HG03159 (cell line): ENCODE measurements at regions not wholly inside any gene's neighbourhood (a gene's known extent, or its start where the extent isn't known, plus 50 kb on each side); places are given as distances from the start of the nearest gene placed in this dataset.

Experiments used
- ATAC-seq: cut with Tn5 transposase; IDR thresholded peaks from one replicate; pipeline ENCODE4 v1.9.1; 2021; ENCODE audit warnings: mild to moderate bottlenecking, moderate library complexity; ENCODE audit not compliant: unreplicated experiment

- no peak for ATAC-seq
These were observed 249.5 kb upstream of the TANK start for GRCh38 chr2:160910681-160911080.

DNA sequence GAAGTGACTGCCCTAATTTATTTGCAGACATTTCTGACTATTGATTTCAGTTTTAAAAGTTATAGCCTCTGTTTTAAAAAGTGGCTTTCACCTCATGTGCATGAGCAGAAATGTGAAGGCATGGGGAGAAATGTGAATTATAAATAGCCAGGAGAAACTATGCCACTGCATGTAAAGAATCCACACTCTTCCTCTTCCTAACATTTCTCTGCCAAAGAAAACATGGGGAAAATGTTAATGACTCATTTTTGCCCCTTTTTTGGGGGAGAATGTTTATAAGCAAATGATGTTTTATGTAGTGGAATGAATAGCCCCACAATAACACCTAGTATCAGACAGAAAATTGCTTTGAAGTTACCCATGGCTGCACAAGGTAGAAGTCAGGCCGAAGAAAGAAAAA, 249.0 kb upstream of the TANK start:
- ATAC-seq = no peak

DNA sequence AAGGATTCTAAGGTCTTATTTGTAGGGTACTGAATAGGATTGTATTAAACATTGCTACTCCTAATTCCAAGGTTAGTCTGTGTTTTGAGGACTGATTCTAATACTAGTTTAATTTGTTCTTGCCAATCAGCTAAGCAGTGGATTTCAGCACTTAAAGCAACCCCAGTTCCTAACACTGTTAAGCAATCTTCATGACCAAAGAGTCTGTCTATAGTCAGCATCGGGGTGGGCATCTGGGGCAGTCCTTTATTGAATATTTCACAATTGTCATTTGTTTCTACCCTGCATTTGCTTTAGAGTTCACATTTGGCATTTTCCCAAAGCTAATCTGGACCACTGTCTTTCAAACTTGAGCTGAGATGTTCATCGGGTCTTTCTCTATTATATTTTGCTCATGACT, 248.0 kb upstream of the TANK start:
- ATAC-seq = no peak

DNA sequence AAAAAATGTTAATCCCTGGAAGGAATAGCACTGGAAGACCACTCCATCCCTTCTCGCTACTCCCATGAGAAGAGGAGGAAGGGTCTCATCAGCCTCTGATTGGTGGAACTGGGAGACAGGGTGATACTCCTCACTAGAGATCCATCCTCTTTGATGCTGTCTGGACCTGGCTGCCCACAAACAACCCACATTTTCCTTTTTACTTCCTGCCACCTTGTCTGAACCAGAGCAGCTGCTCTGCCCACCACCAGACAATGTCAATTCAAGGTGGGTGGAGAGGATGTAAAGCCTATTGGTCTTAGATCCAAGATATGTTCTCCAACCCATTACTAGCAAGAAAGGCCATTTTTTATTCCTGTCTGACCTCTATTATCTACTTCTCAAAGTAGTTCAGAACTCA, 246.9 kb upstream of the TANK start:
- no peak for ATAC-seq

DNA sequence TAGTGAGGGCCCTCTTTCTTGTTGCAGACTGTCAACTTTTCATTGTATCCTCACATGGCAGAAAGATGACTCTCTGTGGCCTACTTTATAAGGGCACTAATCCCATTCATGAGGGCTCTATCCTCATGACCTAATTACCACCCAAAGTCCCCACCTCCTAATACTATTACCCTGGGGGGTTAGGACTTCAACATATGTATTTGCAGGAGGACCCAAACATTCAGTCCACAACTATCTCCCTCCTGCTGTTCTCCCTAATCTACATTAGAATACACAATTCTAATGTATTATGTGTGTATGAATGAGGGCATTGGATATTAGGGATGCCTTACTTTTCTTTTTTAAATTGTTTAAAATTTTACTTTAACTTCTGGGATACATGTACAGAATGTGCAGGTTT, 246.0 kb upstream of the TANK start:
- no peak for ATAC-seq

DNA sequence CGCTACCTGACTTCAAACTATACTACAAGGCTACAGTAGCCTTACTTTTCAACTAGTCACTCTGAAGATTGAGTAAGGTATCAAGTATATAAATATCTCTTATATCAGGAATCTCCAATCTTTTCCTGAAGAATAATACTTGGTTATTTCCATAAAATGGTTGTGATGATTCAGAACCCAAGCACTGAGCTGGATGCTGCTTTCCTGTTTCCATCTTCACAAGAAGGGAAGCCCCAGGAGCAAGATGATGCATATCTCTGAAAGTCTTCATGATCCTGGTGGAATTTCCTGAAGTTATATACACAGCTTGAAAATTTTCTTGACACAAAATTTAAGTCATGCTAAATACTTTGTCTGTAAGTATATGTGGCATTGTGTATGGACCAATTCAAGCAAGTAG, 243.9 kb upstream of the TANK start:
- ATAC-seq = no peak

DNA sequence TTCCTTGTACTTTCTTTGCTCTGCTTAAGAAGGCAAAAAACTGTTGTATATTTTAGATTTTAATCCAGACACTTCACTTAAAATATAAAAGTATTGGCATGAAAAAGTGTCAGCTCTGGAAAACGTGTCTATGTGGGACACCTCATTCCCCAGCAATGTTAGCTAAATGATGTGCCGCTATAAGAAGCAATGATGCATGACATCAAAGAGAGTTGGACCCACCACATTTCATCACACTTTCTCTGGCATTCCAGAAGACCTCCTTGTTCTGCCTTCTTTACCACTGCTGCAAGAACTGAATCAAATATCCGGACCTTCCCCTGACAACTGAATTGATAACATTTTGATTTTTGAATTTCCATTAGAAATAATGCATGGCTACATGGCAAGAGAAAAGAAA, 242.4 kb upstream of the TANK start:
- no peak for ATAC-seq

- ATAC-seq = no peak
These were observed 242.0 kb upstream of the TANK start for GRCh38 chr2:160918258-160918657.

DNA sequence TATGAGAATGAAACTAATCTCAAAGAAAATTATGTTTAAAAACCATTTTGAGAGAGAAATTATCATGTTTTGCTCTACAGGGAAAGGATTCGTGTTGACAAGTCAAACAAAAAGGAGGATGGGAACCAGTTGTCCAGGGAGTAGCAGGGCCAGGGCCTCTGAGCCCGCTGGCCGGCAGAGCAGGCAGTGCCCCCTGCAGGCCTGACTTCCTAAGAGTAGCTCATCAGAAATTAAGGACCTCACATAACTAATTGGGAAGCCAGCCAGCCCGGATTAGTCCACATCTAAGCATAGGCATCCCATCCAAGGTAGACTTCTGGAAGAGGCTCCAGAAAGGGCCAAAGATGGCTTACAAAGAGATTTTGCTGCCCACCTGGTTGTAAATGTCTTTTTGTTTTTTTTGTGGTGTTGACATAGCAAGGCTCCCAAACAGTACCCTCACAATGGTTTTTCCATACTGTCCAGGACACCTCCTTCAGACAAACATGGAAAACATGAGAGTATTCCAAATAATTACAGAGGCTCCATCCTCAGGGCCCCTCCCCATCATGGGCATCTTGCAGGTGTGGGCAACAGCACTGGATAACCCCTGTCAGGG, 241.2 kb upstream of the TANK start:
- ATAC-seq = peak; percentile 54

DNA sequence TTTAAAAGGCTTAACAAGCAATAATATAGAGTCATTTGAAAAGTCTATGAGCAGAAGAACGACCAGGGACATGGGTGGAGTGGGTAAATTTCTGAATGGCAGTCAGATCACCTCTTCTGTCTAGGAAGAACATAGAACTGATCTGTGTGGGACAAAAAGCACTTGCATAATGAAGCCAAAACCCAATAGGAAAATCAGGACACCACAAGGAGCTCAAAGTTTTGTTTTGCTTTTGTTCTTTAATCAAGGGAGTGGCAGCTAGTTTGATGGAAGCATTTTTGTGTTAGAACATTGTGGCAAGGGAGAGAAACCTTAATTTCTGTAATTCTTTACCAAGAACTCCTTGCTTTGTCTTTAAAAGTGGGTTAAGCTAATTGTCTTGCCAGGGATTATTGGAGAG, 240.2 kb upstream of the TANK start:
- no peak for ATAC-seq

DNA sequence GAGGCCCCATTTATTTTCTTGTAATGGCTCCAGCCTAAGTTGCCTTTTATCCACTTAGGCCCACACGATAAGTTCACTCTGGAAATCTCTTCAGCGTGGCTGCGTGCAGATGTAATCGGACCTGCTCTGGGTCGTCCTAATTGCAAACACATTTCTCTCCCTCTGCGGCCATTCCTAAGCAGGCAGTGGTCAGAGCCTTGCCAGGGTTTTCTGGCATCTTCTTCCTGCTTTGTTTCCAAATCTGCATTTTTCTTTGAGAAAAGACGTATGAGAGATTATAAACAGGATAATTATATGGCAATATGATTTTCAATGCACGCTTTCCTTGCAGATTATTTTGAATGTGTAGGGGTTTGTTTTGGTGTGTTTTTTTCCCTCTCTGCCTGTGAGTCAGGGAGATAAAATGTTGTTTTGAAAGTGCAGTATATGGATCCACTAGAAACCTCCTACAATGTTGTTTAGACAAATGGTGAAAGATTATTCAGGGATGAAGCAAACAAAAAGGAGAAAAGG, 239.4 kb upstream of the TANK start:
- no peak for ATAC-seq

DNA sequence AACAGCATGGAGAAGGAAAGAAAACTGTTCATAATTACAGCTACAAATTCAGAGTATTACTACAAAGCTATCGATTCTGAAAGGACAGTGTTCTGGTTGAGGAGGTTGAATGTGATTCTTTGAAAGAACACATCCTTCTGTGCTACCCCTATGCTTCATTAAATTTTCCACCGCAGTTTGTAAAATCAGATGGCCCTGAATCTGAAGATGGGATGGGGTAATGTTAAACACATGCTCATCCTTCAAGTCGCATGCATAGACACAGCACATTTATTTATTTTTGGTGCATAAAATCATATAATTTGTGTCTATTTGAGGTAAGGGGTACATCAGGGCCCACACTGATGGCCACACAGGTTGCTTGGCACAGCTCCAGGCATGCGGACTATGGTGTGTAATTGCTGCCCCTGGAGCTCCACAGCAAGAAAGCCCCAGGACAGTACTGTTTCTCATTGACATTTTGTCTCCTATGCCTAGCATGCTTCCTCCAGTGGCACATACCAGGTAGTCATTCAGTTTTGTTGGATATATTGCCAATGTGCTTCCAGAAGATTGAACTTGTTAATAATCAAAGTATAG, 238.8 kb upstream of the TANK start:
- no peak for ATAC-seq

DNA sequence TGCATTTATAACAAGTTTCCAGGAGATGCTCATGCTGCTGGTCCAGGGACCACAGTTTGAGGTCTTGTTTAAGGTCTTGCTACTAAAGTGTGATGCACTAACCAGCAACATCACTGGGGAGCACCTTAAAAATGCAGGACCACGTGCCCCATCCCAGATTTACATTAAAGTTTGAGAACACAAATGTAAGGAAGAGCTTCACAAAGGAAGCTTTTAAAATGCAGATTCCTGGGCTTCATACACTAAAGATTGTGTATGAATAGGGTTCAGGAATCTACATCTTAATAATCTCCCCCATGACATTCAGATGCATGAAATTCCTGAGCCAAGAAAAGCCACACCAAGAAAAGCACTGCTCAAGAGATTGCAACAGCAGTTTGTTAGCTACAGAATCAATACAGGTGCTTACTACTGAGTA, 235.3 kb upstream of the TANK start:
- ATAC-seq = no peak

GRCh38 chr2:160925956-160926355, 234.3 kb upstream of the TANK start:
- ATAC-seq = no peak

DNA sequence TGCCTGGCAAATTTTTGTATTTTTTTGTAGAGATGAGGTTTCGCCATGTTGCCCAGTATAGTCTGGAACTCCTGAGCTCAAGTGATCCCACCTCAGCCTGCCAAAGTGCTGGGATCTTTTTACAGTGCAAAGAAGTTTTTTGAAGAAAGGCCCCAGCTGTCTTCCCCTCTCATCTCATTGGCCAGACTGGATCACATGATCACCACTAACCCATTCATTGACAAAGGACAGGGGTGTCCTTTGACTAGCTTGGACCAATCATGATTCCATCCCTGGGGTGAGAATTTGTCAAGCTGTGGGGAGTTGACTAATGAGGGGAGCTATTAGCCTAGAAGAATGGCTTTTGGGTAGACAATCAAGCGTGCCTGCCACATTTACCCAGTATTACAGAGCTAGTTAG, 232.9 kb upstream of the TANK start:
- no peak for ATAC-seq

DNA sequence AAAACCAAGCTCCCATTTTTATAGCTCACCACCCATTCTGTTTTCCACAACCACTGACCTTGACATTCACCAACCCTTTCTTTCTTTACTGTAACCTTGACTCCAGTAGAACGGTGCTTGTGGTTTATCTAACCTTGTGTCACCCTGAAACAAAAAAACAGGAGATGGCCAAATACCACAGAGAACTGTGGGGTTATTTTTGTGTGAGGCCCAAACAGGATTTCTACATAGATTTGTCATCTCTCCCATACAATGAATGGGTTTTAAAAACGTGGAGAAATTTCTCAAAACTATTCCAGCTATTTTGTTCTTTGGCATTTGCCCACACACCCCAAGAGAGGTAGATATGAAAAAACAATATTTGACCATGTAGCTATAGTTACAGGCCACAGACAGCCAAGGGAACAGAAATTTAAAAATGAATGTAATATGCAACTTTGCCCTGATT, 231.3 kb upstream of the TANK start:
- no peak for ATAC-seq

DNA sequence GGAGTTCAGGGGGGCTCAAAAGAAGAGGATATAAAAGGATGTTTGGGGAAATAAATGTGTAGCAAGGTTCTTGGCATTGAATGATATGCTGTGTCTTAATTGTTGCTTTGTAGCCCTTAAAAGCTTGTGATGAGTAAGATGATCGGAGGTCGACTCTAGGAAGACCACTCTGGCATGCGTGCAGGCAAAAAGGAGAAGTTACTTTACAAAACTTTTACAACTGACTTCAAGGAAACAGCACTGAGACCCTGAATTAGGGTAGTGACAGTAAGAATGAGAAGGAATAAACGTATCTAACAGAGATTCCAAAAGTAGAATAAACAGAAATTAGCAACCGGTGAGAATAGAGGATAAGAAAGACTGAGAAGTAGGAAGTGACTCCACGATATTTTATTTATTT, 228.7 kb upstream of the TANK start:
- ATAC-seq = no peak

DNA sequence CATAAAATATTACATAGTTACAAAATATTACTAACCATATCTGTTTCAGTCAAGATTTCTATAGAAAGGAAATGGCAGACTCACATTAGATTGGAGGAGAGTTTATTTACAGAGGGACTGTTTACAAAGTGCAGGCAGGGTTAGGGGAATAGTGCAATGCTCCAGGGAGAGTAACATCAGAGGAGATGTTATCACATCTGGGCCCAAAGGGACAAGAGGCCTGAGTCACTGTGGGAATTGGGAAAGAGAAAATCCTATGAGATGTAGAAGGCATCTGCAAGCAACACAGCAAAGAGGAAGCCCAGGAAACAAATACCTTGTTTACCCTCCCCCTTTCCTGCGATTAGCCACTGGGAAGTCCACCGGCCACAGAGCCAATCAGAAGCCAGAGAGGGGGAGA, 227.3 kb upstream of the TANK start:
- no peak for ATAC-seq

GRCh38 chr2:160934263-160934662, 226.0 kb upstream of the TANK start:
- ATAC-seq = no peak

DNA sequence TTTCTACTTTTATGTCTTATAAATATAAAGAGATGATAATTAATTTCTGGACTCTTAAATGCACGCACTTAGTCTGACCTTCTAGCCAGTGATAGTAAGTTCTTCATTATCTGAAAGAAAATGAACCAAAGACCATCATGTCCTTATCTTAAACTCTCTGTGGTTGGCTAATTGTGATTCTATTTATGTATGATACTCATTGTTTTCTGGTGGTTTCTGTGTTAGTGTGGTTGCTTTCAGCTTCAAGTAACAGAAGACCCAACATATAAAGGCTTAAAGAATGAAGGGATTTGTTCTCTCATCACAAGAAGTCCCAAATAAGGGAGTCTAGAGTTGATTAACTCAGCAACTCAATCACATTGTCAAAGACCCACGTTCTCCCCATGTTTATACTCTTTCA, 225.2 kb upstream of the TANK start:
- no peak for ATAC-seq

DNA sequence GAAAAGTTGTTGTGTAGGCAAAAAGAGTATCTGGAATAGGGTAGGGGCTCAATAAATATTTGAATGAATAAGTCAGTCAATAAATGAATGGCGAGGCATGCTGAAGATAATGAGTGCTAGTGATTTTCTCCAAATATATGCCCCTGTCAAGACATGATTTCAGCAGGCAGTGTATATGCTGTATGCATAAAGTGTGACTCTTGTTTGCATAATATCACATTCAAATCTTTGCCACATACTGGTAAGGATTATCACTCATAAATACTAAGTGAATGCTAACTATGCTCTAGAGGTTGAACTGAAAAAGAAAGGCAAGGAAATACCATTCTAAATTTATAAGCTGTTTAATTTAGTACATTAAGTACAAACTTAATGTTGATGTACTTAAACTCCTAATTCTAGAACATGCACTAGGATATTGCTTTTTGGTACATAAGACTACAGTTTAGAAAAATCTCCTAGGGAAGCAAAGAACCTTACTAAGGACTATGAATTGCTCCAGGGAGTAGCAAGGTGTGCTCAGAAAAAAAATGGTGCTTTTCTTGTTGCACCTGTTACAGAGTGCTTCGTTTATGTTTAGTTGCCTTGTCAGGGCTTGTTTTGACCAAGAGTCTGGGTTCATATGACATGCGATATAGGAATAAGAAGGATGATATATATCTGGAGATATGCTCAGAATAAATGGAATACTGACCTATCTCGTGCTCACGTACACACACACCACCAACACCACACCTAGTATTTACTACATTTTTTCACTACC, 224.0 kb upstream of the TANK start:
- ATAC-seq = no peak

DNA sequence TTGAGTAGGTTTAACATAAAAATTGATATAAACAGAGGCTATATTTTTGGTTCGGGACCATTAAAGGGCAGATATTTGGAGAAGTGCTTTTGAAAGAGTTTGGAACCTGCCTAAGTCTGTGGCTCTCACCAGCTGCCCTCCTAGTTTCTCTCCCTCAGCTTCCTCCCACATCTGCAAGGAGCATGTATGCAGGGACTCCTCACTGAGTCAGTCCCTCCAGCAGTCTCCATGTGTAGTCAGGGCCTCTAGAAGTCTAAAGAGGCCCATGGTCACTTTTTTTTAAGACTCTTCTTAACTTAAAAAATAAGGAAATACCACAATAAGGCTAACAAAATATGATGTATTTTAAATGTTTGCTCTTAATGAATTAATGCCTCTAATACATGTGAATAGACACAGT, 220.0 kb upstream of the TANK start:
- no peak for ATAC-seq
